UCSD-AML1 (cell line): ENCODE measurements at regions not wholly inside any gene's neighbourhood (a gene's known extent, or its start where the extent isn't known, plus 50 kb on each side); places are given as distances from the start of the nearest gene placed in this dataset.
"Not testable (repeated sequence)": the region's sequence is repeated elsewhere in the genome, so short reads cannot be mapped to it uniquely, and the experiment has no call there.

ENCODE experiments used
- DNase-seq: peaks from one replicate; lab custom pipeline; 2025; ENCODE audit not compliant: unreplicated experiment; lab: John Stamatoyannopoulos, UW

GRCh38 chr4:20124317-20125026 is 127.2 kb upstream of the SLIT2 start:
- DNase-seq = no peak

DNA sequence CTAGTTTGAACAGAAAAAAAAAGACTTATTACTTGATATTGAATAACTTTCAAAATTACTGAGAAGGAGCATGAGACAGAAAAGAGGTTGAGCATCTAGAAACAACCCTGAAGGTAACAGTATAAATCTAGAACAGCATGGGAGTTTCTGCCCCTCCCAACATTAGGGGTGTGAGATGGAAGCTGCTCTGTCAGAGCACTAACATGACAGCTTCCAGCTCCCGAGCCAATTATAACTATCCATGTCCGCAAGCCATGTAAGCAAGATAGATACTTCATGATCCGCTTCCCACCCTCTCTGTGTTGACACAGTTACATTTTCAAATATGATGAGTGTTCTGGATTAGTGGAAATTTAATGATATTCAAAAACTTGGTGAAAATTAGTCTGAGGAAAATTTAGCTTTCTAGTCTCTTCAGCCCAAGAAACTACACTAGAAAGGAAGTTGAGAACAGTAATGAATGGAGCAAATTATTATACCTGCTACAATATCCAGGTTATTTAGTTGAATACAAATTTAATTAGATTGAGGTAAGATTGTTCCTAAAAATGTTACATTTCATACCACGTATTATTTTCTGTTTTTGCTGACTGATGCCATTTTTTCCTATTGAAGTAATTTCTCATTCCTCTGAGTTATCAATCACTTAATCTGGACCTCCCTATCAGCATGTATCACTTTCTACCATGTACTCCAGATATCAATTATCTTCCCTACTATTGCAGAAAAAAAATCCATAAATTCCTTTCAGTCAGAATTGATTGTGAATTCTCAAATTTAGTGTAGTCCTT is 129.3 kb upstream of the SLIT2 start:
- no peak for DNase-seq

DNA sequence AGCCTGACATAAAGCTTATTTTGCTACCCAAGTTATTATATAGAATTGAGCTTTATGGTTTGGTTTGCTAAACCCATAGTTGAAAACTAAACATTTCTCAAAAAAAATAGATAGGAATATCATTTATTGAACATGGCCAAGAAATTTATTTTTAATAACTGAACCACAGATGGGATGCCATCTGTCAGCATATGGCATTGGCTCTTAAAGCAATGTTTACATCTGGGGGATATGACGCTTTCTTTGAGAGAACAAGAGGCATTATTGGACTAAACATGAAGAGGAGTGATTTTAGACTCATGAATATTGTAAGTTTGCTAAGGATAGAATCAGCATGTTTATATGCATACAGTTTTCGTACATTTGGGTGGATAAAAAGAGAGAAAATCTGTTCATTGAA is 132.6 kb upstream of the SLIT2 start:
- DNase-seq = no peak

DNA sequence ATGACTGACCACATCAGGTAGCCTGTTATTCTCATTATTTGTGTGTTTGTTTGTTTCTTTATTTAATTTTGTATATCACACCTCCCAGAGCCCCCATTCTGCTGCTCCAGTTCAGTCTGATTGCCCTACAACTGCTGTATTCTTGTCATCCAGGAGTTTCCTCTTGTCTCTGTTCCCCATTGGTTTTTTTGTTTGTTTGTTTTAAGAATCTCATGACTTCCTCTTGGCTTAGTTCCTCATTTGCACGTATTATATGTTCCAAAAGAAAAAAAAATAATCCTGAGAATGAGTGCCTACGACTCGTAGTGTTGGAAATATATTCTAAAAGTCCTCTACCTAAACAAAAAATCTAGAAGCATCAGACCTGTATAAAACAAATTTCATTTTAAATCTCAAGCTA is 142.3 kb upstream of the SLIT2 start:
- DNase-seq = no peak

GRCh38 chr4:20106921-20107320 is 144.8 kb upstream of the SLIT2 start:
- no peak for DNase-seq

DNA sequence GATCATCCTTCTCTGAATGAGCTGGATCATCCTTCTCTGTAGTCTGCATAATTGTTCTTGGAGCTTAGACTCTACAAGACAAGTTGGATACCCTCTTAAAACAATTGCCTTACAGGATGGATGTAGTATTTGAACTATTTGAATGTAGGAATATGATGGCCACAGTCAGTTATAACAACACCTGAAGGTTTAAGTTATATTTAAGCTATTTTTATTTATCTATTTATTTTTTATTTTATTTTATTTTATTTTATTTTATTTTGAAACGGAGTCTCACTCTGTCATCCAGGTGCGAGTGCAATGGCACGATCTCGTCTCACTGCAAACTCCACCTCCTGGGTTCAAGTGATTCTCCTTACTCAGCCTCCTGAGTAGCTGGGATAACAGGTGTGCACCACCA is 149.9 kb upstream of the SLIT2 start:
- DNase-seq = no peak

- DNase-seq = no peak
Measured at GRCh38 chr4:20096911-20097310, 154.8 kb upstream of the SLIT2 start.

- DNase-seq = no peak
Measured at GRCh38 chr4:20095805-20096541, 155.7 kb upstream of the SLIT2 start.

DNA sequence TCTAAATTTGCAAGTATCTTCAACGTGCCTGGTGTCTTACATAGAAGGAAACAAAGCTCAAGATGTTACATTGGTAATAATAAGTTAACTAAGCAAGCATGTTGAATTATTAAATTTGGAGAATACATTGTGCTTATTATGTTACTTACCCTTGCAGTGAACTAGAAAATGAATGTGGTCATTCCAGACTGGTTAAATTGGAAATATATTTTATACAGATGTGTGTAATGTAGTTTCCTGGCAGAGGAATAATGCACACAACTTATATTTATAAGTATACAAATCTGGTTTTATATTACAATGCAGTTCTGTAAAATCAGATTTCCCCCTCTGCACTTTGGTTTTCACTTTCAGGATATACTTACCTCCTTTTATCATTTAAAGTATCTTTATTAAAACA is 159.9 kb upstream of the SLIT2 start:
- no peak for DNase-seq

DNA sequence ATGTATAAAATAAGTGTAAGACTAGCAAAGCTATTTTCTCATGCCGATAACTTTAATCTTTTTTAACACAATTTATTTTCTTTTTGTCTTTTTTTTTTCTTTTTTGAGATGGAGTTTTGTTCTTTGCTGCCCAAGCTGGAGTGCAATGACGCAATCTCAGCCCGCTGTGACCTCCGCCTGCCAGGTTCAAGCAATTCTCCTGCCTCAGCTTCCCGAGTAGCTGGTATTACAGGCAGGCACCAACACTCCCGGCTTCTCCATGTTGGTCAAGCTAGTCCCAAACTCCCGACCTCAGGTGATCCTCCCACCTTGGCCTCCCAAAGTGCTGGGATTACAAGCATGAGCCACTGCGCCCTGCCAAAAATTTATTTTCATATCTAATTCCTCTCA is 164.2 kb upstream of the SLIT2 start:
- no peak for DNase-seq

- DNase-seq = no peak
Measured at GRCh38 chr4:20086799-20087521, 164.7 kb upstream of the SLIT2 start.

GRCh38 chr4:20086067-20086798 is 165.5 kb upstream of the SLIT2 start:
- DNase-seq = no peak

GRCh38 chr4:20085653-20086052 is 166.1 kb upstream of the SLIT2 start:
- no peak for DNase-seq

- DNase-seq = no peak
Measured at GRCh38 chr4:20085156-20085555, 166.5 kb upstream of the SLIT2 start.

GRCh38 chr4:20084488-20084887 is 167.2 kb upstream of the SLIT2 start:
- DNase-seq = no peak

GRCh38 chr4:20078644-20079043 is 173.1 kb upstream of the SLIT2 start:
- no peak for DNase-seq

- DNase-seq = no peak
Measured at GRCh38 chr4:20075248-20075871, 176.3 kb upstream of the SLIT2 start.

DNA sequence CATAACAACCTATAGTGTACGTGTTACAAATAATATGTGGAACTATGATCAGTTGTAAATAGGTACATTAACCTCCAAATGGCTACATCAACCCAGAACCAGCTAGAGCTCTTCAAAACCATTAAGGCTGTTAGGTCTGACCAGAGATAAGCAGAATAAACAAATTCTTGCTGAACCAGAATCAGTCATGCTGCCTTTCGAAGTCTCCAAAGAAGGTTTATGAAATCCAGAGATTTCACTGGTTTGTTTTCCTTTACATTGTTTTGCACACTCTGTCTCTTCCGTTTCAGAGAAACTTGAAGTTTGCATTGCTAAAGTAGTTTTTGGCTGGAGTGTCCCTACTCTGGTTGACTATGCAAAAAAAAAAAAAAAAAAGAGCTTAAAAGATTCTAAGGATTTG is 177.3 kb upstream of the SLIT2 start:
- DNase-seq = no peak

DNA sequence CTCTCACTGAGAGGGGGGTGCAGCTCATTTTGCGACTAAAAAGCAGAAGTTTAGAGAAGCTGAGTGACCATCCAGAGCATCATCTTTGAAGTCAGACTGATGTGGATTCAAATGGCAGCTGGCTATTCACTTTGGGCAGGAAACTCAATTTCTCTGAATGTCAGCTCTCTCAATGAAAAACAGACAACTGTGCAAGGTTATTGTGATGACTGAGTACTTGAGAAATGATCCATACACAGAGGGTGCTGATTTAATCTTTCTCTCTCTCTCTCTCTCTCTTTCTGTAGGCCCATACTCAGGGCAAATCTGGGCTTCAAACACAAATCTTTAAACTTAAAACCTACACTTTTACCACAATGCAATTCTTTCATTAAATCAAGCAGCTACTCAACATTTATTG is 185.8 kb upstream of the SLIT2 start:
- DNase-seq = no peak

GRCh38 chr4:20062857-20063256 is 188.8 kb upstream of the SLIT2 start:
- not testable (repeated sequence) for DNase-seq
